SK-N-MC (cell line): ENCODE measurements at regions not wholly inside any gene's neighbourhood (a gene's known extent, or its start where the extent isn't known, plus 50 kb on each side); places are given as distances from the start of the nearest gene placed in this dataset.
A peak's percentile ranks its signal among the peaks of the same experiment; 100 is the strongest.

Source experiments
- DNase-seq: peaks from one replicate; pipeline ENCODE4 v3.0.0-alpha.2; 2011; ENCODE audit warnings: low read depth, low spot score
- H3K27ac ChIP-seq: fragments of 200-600 bp; sonication (generic); 2 replicates; pipeline ENCODE4 v1.5.1; 2016; ENCODE audit warnings: mixed run types
- H3K36me3 ChIP-seq: fragments of 200-600 bp; sonication (generic); 2 replicates; pipeline ENCODE4 v1.6.1; 2017; ENCODE audit warnings: antibody characterized with exemption, low read length, mixed read lengths; ENCODE audit not compliant: insufficient read depth
- H3K4me3 ChIP-seq: fragments of 200-600 bp; sonication (generic); 2 replicates; pipeline ENCODE4 v1.5.1; 2016
- H3K9ac ChIP-seq: fragments of 200-600 bp; sonication (generic); 2 replicates; pipeline ENCODE4 v1.8.0; 2017; ENCODE audit warnings: mixed run types, mixed read lengths; ENCODE audit not compliant: insufficient read length
- H3K9me3 ChIP-seq: fragments of 200-600 bp; sonication (generic); 2 replicates; pipeline ENCODE4 v1.6.1; 2017; ENCODE audit warnings: low read depth, mild to moderate bottlenecking, antibody characterized with exemption, low read length, moderate library complexity, mixed read lengths
- EZH2 ChIP-seq: fragments of 200-600 bp; sonication (generic); IDR thresholded peaks from one replicate; pipeline ENCODE4 v1.6.1; 2017; ENCODE audit warnings: antibody characterized with exemption
- FOXP2 ChIP-seq: optimal IDR thresholded peaks from 2 replicates; pipeline ENCODE3; 2011; ENCODE audit warnings: mild to moderate bottlenecking, moderate library complexity; ENCODE audit not compliant: insufficient read depth; ENCODE audit errors: extremely low read length, control extremely low read depth
- POLR2AphosphoS5 ChIP-seq: IDR thresholded peaks from 2 replicates; pipeline ENCODE4 v1.6.1; 2012; ENCODE audit warnings: mild to moderate bottlenecking, low read depth, low read length, borderline replicate concordance

- no peak overlapping the region for H3K27ac ChIP-seq
- H3K9ac ChIP-seq = no peak overlapping the region
- H3K36me3 ChIP-seq = no peaks in the 10 kb centered on the region
- no peak overlapping the region for H3K4me3 ChIP-seq
- TF ChIP-seq POLR2AphosphoS5 (no peak), FOXP2 (no peak), EZH2 (no peak)
- no peaks in the 10 kb centered on the region for H3K9me3 ChIP-seq
- no peak for DNase-seq
Observed at GRCh38 chrX:4675686-4676300, 962.3 kb upstream of the PRKX start.

GRCh38 chrX:4674028-4674782 is 960.8 kb upstream of the PRKX start:
- Histone ChIP-seq H3K9ac (no peak overlapping the region), H3K27ac (no peak overlapping the region), H3K36me3 (no peaks in the 10 kb centered on the region), H3K4me3 (no peak overlapping the region), H3K9me3 (no peaks in the 10 kb centered on the region)
- no peak for DNase-seq
- TF ChIP-seq EZH2 (no peak), FOXP2 (no peak), POLR2AphosphoS5 (no peak)

- H3K9ac ChIP-seq = no peak overlapping the region
- no peaks in the 10 kb centered on the region for H3K9me3 ChIP-seq
- TF ChIP-seq EZH2 (no peak), FOXP2 (no peak), POLR2AphosphoS5 (no peak)
- no peaks in the 10 kb centered on the region for H3K36me3 ChIP-seq
- no peak for DNase-seq
- H3K4me3 ChIP-seq = no peak overlapping the region
- no peak overlapping the region for H3K27ac ChIP-seq
Observed at GRCh38 chrX:4671344-4671743, 957.9 kb upstream of the PRKX start.

- H3K4me3 ChIP-seq = no peak overlapping the region
- no peak overlapping the region for H3K27ac ChIP-seq
- H3K9me3 ChIP-seq = no peaks in the 10 kb centered on the region
- no peak for DNase-seq
- TF ChIP-seq POLR2AphosphoS5 (no peak), FOXP2 (no peak), EZH2 (no peak)
- H3K9ac ChIP-seq = no peak overlapping the region
- no peaks in the 10 kb centered on the region for H3K36me3 ChIP-seq
Observed at GRCh38 chrX:4670606-4671005, 957.2 kb upstream of the PRKX start.

GRCh38 chrX:4668802-4669536 is 955.5 kb upstream of the PRKX start:
- no peak for DNase-seq
- no peak overlapping the region for H3K9ac ChIP-seq
- H3K4me3 ChIP-seq = no peak overlapping the region
- peak overlapping the region; percentile 44 for H3K27ac ChIP-seq
- H3K36me3 ChIP-seq = no peaks in the 10 kb centered on the region
- H3K9me3 ChIP-seq = no peaks in the 10 kb centered on the region
- TF ChIP-seq POLR2AphosphoS5 (no peak), EZH2 (no peak), FOXP2 (no peak)

GRCh38 chrX:4663085-4663484 is 949.6 kb upstream of the PRKX start:
- no peak overlapping the region for H3K9ac ChIP-seq
- no peak for DNase-seq
- no peaks in the 10 kb centered on the region for H3K36me3 ChIP-seq
- H3K9me3 ChIP-seq = peaks cover 5% of the 10 kb centered on the region; the same call in 1 of the 2 replicates
- no peak overlapping the region for H3K27ac ChIP-seq
- H3K4me3 ChIP-seq = no peak overlapping the region
- no peak for TF ChIP-seq EZH2
- no peak for TF ChIP-seq POLR2AphosphoS5
- TF ChIP-seq FOXP2 = no peak

GRCh38 chrX:4661771-4662170 is 948.3 kb upstream of the PRKX start:
- no peak overlapping the region for H3K9ac ChIP-seq
- H3K4me3 ChIP-seq = no peak overlapping the region
- H3K36me3 ChIP-seq = no peaks in the 10 kb centered on the region
- TF ChIP-seq FOXP2 (no peak), EZH2 (no peak), POLR2AphosphoS5 (no peak)
- H3K27ac ChIP-seq = no peak overlapping the region
- peaks cover 5% of the 10 kb centered on the region; the same call in 1 of the 2 replicates for H3K9me3 ChIP-seq
- DNase-seq = no peak

- H3K27ac ChIP-seq = no peak overlapping the region
- H3K4me3 ChIP-seq = no peak overlapping the region
- H3K9me3 ChIP-seq = peaks cover 5% of the 10 kb centered on the region; the same call in 1 of the 2 replicates
- no peaks in the 10 kb centered on the region for H3K36me3 ChIP-seq
- H3K9ac ChIP-seq = no peak overlapping the region
- no peak for DNase-seq
- TF ChIP-seq FOXP2 (no peak), EZH2 (no peak), POLR2AphosphoS5 (no peak)
Observed at GRCh38 chrX:4656419-4656818, 943.0 kb upstream of the PRKX start.
